OCI-M1 (cell line): ENCODE measurements at regions not wholly inside any gene's neighbourhood (a gene's known extent, or its start where the extent isn't known, plus 50 kb on each side); places are given as distances from the start of the nearest gene placed in this dataset.

ENCODE experiments used
- DNase-seq: peaks from one replicate; lab custom pipeline; 2025; lab: John Stamatoyannopoulos, UW

GRCh38 chr15:26477044-26477443 is 295.8 kb downstream of the GABRB3 start:
- no peak for DNase-seq

- DNase-seq: no peak
Measured at GRCh38 chr15:26475554-26475953, 297.3 kb downstream of the GABRB3 start.

GRCh38 chr15:26472661-26473060 is 300.2 kb downstream of the GABRB3 start:
- no peak for DNase-seq

GRCh38 chr15:26461847-26462608 is 310.8 kb downstream of the GABRB3 start:
- no peak for DNase-seq

- no peak for DNase-seq
Measured at GRCh38 chr15:26460165-26460564, 312.7 kb downstream of the GABRB3 start.

GRCh38 chr15:26455828-26456227 is 317.0 kb downstream of the GABRB3 start:
- DNase-seq: no peak

GRCh38 chr15:26453914-26454313 is 319.0 kb downstream of the GABRB3 start:
- no peak for DNase-seq

- no peak for DNase-seq
Measured at GRCh38 chr15:26451995-26452394, 320.9 kb downstream of the GABRB3 start.

- DNase-seq: no peak
Measured at GRCh38 chr15:26449291-26449690, 323.6 kb downstream of the GABRB3 start.

- no peak for DNase-seq
Measured at GRCh38 chr15:26443321-26443720, 329.5 kb downstream of the GABRB3 start.

- no peak for DNase-seq
Measured at GRCh38 chr15:26442680-26443079, 330.2 kb downstream of the GABRB3 start.

- DNase-seq: no peak
Measured at GRCh38 chr15:26439681-26440080, 333.2 kb downstream of the GABRB3 start.

GRCh38 chr15:26438718-26439117 is 334.1 kb downstream of the GABRB3 start:
- no peak for DNase-seq

- DNase-seq: no peak
Measured at GRCh38 chr15:26438316-26438715, 334.6 kb downstream of the GABRB3 start.

GRCh38 chr15:26433818-26434217 is 339.0 kb downstream of the GABRB3 start:
- DNase-seq: no peak

GRCh38 chr15:26433060-26433459 is 339.8 kb downstream of the GABRB3 start:
- DNase-seq: no peak

GRCh38 chr15:26421065-26421464 is 351.8 kb downstream of the GABRB3 start:
- DNase-seq: no peak

GRCh38 chr15:26395624-26396023 is 377.2 kb downstream of the GABRB3 start:
- no peak for DNase-seq

GRCh38 chr15:26394801-26395200 is 378.1 kb downstream of the GABRB3 start:
- no peak for DNase-seq

- no peak for DNase-seq
Measured at GRCh38 chr15:26392956-26393355, 379.9 kb downstream of the GABRB3 start.

GRCh38 chr15:26391567-26392194 is 381.2 kb downstream of the GABRB3 start:
- no peak for DNase-seq

- no peak for DNase-seq
Measured at GRCh38 chr15:26382444-26383072, 390.3 kb downstream of the GABRB3 start.

GRCh38 chr15:26378304-26378703 is 394.6 kb downstream of the GABRB3 start:
- DNase-seq: no peak
